ENCODE measurements at regions not wholly inside any gene's neighbourhood (a gene's known extent, or its start where the extent isn't known, plus 50 kb on each side); places are given as distances from the start of the nearest gene placed in this dataset.

DNA sequence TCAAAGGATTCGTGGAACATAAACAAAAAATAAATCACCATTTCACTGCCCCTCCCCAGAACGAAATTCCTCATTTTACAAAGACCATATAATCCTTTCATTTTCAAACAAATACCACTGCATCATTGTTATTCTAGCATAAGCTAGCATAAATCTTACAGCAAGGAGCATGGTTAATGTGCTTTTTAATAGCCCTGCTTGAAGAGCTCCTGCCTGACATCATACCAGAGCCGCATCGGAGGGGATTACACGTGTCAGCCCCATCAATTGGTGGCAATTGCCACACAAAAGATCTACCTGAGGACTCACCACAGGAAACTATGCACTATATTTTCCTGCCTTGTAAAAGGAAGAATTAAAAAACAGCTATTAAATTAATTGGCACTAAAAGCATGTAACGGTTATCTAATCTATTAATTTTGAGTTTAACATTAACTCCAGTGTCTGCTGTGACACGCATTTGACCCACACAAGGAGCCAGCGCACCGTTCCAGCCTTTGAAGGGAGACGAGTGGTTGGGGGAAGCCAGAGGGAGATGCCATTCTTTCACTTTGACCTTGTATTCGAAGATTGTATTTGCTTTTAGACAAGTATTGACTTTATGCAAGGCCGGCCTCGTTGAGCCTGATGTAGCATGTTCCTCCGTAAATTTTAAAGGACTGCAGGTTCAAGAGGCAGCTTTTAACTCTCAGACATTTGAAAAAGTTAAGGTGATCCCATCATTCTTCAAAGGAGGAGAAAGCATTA, 261.1 kb upstream of the RNF32 start:
- TF ChIP-seq ZNF317 (CRISPR knock-in tag; IDR thresholded peaks at IDR 0.05): no peak
- no peak for TF ChIP-seq TCF7L2 (IDR thresholded peaks at IDR 0.05; ENCODE audit: low read depth, low read length)

Data from HepG2 (cell line).